Smooth muscle cell (in vitro differentiated cells): ENCODE measurements at regions not wholly inside any gene's neighbourhood (a gene's known extent, or its start where the extent isn't known, plus 50 kb on each side); places are given as distances from the start of the nearest gene placed in this dataset.

ENCODE experiments used
- DNase-seq: peaks from one replicate; lab custom pipeline; 2025; ENCODE audit not compliant: unreplicated experiment; lab: John Stamatoyannopoulos, UW
- H2AFZ ChIP-seq: fragments of 200-600 bp; sonication (generic); 2 replicates; pipeline ENCODE4 v1.6.0; 2016; ENCODE audit warnings: antibody characterized with exemption, low read depth, mild to moderate bottlenecking
- H3F3A ChIP-seq: fragments of 200-600 bp; sonication (generic); 2 replicates; pipeline ENCODE4 v1.6.0; 2017; ENCODE audit warnings: antibody characterized with exemption, low read depth
- H3K27ac ChIP-seq: fragments of 200-600 bp; sonication (generic); 2 replicates; pipeline ENCODE4 v1.5.1; 2016; ENCODE audit warnings: low read depth, mild to moderate bottlenecking
- H3K27me3 ChIP-seq: fragments of 200-600 bp; sonication (generic); 2 replicates; pipeline ENCODE4 v1.6.1; 2016; ENCODE audit warnings: low read depth, mild to moderate bottlenecking
- H3K36me3 ChIP-seq: fragments of 200-600 bp; sonication (generic); 2 replicates; pipeline ENCODE4 v1.5.1; 2016; ENCODE audit warnings: low read depth
- H3K4me1 ChIP-seq: fragments of 200-600 bp; sonication (generic); 2 replicates; pipeline ENCODE4 v1.5.1; 2016; ENCODE audit warnings: low read depth
- H3K4me2 ChIP-seq: fragments of 200-600 bp; sonication (generic); 2 replicates; pipeline ENCODE4 v1.6.0; 2016; ENCODE audit warnings: mild to moderate bottlenecking
- H3K4me3 ChIP-seq: fragments of 200-600 bp; sonication (generic); 2 replicates; pipeline ENCODE4 v1.5.1; 2016; ENCODE audit warnings: mild to moderate bottlenecking
- H3K79me2 ChIP-seq: fragments of 200-600 bp; sonication (generic); 2 replicates; pipeline ENCODE4 v1.6.0; 2016; ENCODE audit warnings: low read depth, mild to moderate bottlenecking
- H3K9ac ChIP-seq: fragments of 200-600 bp; sonication (generic); 2 replicates; pipeline ENCODE4 v1.6.0; 2016; ENCODE audit warnings: low read depth
- H3K9me3 ChIP-seq: fragments of 200-600 bp; sonication (generic); replicated peaks from 2 replicates; pipeline ENCODE4 v1.5.1; 2016; ENCODE audit warnings: low read depth
- H4K20me1 ChIP-seq: fragments of 200-600 bp; sonication (generic); 2 replicates; pipeline ENCODE4 v1.6.0; 2016; ENCODE audit warnings: low read depth
- WGBS: methylation state at CpG from one replicate; pipeline ENCODE4 v1.1.7; 2016; ENCODE audit warnings: low lambda C conversion rate; 5-methylcytosine and 5-hydroxymethylcytosine counted together
- TF ChIP-seq, protein P1 (sequence below): fragments of 200-600 bp; sonication (generic); IDR thresholded peaks from 2 replicates; pipeline ENCODE4 v1.5.1; 2017; ENCODE audit warnings: borderline replicate concordance, mild to moderate bottlenecking, antibody characterized with exemption; ENCODE audit not compliant: insufficient read depth, poor library complexity, severe bottlenecking

DNA sequence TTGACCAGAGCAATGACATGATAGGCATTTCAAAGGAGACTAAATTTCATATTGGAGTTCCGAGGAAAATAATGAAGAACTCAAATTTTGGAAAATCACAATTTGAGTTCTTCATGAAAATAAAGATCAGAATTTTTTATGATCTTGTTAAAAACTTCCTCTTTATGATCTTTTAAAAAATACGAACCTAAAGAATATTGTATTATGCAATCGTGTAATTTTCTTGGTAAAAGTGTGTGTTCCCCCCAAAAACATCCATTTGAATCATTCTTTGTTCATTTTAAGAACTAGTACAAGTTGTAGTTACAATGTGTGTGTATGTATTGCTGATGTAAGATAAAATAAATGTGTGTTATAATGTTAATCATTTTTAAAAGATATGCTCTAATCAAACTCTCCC, 79.3 kb upstream of the PDK4 start:
- Histone ChIP-seq H3K4me3 (no peak overlapping the region), H2AFZ (no peak overlapping the region), H3K9me3 (no peaks in the 10 kb centered on the region), H3K36me3 (no peaks in the 10 kb centered on the region), H3K4me2 (no peak overlapping the region), H3K27me3 (no peaks in the 10 kb centered on the region), H3K9ac (no peak overlapping the region), H3F3A (no peaks in the 10 kb centered on the region), H3K27ac (no peak overlapping the region), H3K4me1 (no peaks in the 10 kb centered on the region), H4K20me1 (no peaks in the 10 kb centered on the region), H3K79me2 (no peaks in the 10 kb centered on the region)
- TF ChIP-seq, protein P1, sequence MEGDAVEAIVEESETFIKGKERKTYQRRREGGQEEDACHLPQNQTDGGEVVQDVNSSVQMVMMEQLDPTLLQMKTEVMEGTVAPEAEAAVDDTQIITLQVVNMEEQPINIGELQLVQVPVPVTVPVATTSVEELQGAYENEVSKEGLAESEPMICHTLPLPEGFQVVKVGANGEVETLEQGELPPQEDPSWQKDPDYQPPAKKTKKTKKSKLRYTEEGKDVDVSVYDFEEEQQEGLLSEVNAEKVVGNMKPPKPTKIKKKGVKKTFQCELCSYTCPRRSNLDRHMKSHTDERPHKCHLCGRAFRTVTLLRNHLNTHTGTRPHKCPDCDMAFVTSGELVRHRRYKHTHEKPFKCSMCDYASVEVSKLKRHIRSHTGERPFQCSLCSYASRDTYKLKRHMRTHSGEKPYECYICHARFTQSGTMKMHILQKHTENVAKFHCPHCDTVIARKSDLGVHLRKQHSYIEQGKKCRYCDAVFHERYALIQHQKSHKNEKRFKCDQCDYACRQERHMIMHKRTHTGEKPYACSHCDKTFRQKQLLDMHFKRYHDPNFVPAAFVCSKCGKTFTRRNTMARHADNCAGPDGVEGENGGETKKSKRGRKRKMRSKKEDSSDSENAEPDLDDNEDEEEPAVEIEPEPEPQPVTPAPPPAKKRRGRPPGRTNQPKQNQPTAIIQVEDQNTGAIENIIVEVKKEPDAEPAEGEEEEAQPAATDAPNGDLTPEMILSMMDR: no peak
- no peak for DNase-seq
- 89% methylated on average over 3 of the region's 3 CpGs for whole genome bisulfite sequencing

DNA sequence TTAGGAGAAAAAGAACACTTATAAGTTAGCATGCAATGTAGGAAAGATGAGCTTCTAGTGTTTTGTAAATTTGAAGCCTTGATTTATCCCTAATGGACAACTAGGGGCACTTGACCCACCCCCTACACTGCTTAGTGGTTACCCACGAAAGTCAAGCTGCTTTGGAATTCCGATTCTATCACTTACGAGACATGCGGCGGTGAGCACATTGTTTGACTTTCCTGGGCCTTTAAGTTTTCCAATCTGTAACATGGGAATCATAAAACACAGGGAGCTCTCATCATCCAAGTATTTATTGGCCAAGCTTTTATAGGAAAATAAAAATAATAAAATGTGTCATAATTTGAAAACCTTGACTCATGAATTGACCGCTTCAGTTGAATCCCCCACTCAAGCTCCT, 78.7 kb upstream of the PDK4 start:
- Histone ChIP-seq H3K9ac (no peak overlapping the region), H3F3A (no peaks in the 10 kb centered on the region), H3K4me3 (no peak overlapping the region), H3K36me3 (no peaks in the 10 kb centered on the region), H3K79me2 (no peaks in the 10 kb centered on the region), H3K9me3 (no peaks in the 10 kb centered on the region), H3K27me3 (no peaks in the 10 kb centered on the region), H3K4me1 (no peaks in the 10 kb centered on the region), H3K4me2 (no peak overlapping the region), H2AFZ (no peak overlapping the region), H3K27ac (no peak overlapping the region), H4K20me1 (no peaks in the 10 kb centered on the region)
- TF ChIP-seq, protein P1: no peak
- DNase-seq: no peak
- 88% methylated on average over 6 of the region's 6 CpGs for WGBS

DNA sequence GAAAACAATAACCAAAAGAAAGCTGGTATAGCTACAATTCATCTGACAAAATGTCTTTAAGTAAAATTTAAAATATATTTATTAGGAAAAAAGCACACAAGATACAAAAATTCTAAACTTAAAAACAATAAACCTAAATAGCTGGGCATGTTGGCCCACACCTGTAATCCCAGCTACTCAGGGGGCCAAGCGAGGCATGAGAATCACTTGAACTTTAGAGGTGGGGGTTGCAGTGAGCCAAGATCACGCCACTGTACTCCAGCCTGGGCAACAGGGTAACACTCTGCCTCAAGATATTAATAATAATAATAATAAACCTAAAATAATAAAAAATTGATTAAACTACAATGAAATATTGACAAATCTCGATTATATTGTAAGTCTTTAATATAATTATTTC, 77.8 kb upstream of the PDK4 start:
- Histone ChIP-seq H3F3A (no peaks in the 10 kb centered on the region), H3K27ac (no peak overlapping the region), H3K4me2 (no peak overlapping the region), H2AFZ (no peak overlapping the region), H3K79me2 (no peaks in the 10 kb centered on the region), H3K4me3 (no peak overlapping the region), H4K20me1 (no peaks in the 10 kb centered on the region), H3K27me3 (no peaks in the 10 kb centered on the region), H3K9me3 (no peaks in the 10 kb centered on the region), H3K36me3 (no peaks in the 10 kb centered on the region), H3K4me1 (no peaks in the 10 kb centered on the region), H3K9ac (no peak overlapping the region)
- 89% methylated on average over 3 of the region's 3 CpGs for WGBS
- TF ChIP-seq, protein P1: no peak
- DNase-seq: no peak

DNA sequence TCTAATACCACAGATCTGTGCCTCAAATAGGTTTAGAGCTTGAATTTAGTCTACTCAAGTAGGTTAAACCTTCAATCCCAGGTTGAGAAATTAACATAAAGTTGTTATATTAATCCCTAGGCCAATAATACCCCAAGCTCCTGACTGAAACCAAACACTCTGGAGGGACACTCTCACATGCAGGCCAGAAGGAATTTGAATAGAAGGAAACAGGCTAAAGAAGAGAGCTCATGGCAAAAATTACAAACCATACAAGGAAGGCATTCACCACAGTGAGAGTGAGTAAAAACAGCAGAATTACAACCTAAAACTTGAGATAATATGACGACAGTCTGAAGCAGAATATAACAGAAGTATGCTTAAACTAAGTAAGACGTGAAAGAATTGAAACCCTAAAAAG, 76.1 kb upstream of the PDK4 start:
- no peaks in the 10 kb centered on the region for H3K4me1 ChIP-seq
- H3K4me3 ChIP-seq: no peak overlapping the region
- no peaks in the 10 kb centered on the region for H3K9me3 ChIP-seq
- no peak overlapping the region for H3K27ac ChIP-seq
- DNase-seq: no peak
- no peak overlapping the region for H3K4me2 ChIP-seq
- no peaks in the 10 kb centered on the region for H3F3A ChIP-seq
- no peak overlapping the region for H2AFZ ChIP-seq
- no peaks in the 10 kb centered on the region for H4K20me1 ChIP-seq
- no peaks in the 10 kb centered on the region for H3K79me2 ChIP-seq
- H3K27me3 ChIP-seq: no peaks in the 10 kb centered on the region
- 51% methylated on average over 2 of the region's 2 CpGs for WGBS
- no peak overlapping the region for H3K9ac ChIP-seq
- no peaks in the 10 kb centered on the region for H3K36me3 ChIP-seq
- TF ChIP-seq, protein P1: no peak
